HG02852 (cell line): ENCODE measurements at regions not wholly inside any gene's neighbourhood (a gene's known extent, or its start where the extent isn't known, plus 50 kb on each side); places are given as distances from the start of the nearest gene placed in this dataset.
"Not testable (repeated sequence)": the region's sequence is repeated elsewhere in the genome, so short reads cannot be mapped to it uniquely, and the experiment has no call there.

Source experiments
- ATAC-seq: cut with Tn5 transposase; IDR thresholded peaks from one replicate; pipeline ENCODE4 v1.9.1; 2021; ENCODE audit warnings: mild to moderate bottlenecking, moderate library complexity; ENCODE audit not compliant: unreplicated experiment

- ATAC-seq: peak; percentile 63
Measured at GRCh38 chr3:107465064-107465631, 57.6 kb upstream of the BBX start.

GRCh38 chr3:107468782-107469181, 54.0 kb upstream of the BBX start:
- ATAC-seq: no peak

GRCh38 chr3:107470496-107470895, 52.3 kb upstream of the BBX start:
- ATAC-seq: not testable (repeated sequence)
